Panc1 (cell line): ENCODE measurements at regions not wholly inside any gene's neighbourhood (a gene's known extent, or its start where the extent isn't known, plus 50 kb on each side); places are given as distances from the start of the nearest gene placed in this dataset.

Experiments used
- ATAC-seq: fragments of 200-7000 bp; cut with Tn5 transposase; 2 replicates; pipeline ENCODE4 v1.9.1; 2020; ENCODE audit warnings: mild to moderate bottlenecking, moderate library complexity
- BruUV-seq: library from RNA; stranded (reverse); fragments of 400-500 nt; replicated peaks from 2 replicates; lab custom pipeline; 2021; lab: Mats Ljungman, UMichigan
- CTCF ChIA-PET: fragments of 300-600 bp; sonication (Branson Sonifier 250); formaldehyde crosslinking; loops from one replicate; lab custom pipeline; 2022; ENCODE audit warnings: antibody characterized with exemption; lab: Charles Lee
- POLR2A ChIA-PET: fragments of 300-600 bp; sonication (Branson Sonifier 250); formaldehyde crosslinking; loops from one replicate; lab custom pipeline; 2022; ENCODE audit warnings: antibody characterized with exemption; lab: Charles Lee
- DNase-seq: peaks from one replicate; pipeline ENCODE4 v3.0.0-alpha.2; 2010; ENCODE audit warnings: low read depth, low spot score
- H3K27ac ChIP-seq: 2 replicates; pipeline ENCODE4 v1.5.1; 2011; ENCODE audit warnings: mild to moderate bottlenecking, low read length, inconsistent platforms
- H3K27me3 ChIP-seq: fragments of 200-500 bp; sonication (Bioruptor generic); 2 replicates; pipeline ENCODE4 v1.6.0; 2014; ENCODE audit warnings: low read length, inconsistent platforms; ENCODE audit not compliant: control insufficient read depth, insufficient read depth
- H3K36me3 ChIP-seq: fragments of 200-500 bp; sonication (Bioruptor generic); 2 replicates; pipeline ENCODE4 v1.5.1; 2014; ENCODE audit warnings: inconsistent platforms, mild to moderate bottlenecking, low read length, moderate library complexity; ENCODE audit not compliant: control insufficient read depth, insufficient read depth
- H3K4me1 ChIP-seq: 2 replicates; pipeline ENCODE4 v1.5.1; 2011; ENCODE audit warnings: inconsistent platforms, mild to moderate bottlenecking, low read length, moderate library complexity; ENCODE audit not compliant: control insufficient read depth, insufficient read depth
- H3K4me3 ChIP-seq, 2 experiments: 2 replicates each; pipeline ENCODE4 v1.5.1; 2011 to 2012; ENCODE audit warnings: low read depth in 2 of 2, low read length in 2 of 2, mild to moderate bottlenecking in 2 of 2, inconsistent platforms in 1 of 2, moderate library complexity in 1 of 2
- H3K9me3 ChIP-seq: fragments of 200-500 bp; sonication (Bioruptor generic); 2 replicates; pipeline ENCODE4 v1.5.1; 2014; ENCODE audit warnings: low read depth, mild to moderate bottlenecking, inconsistent platforms, low read length, moderate library complexity; ENCODE audit not compliant: control insufficient read depth, insufficient read depth
- POLR2AphosphoS5 ChIP-seq: IDR thresholded peaks from 2 replicates; pipeline ENCODE4 v1.6.1; 2012; ENCODE audit warnings: mild to moderate bottlenecking, low read depth, low read length, moderate library complexity
- SIN3A ChIP-seq: IDR thresholded peaks from 2 replicates; pipeline ENCODE4 v1.6.1; 2012; ENCODE audit warnings: low read depth, mild to moderate bottlenecking, low read length, moderate library complexity, borderline replicate concordance; ENCODE audit not compliant: insufficient read depth
- TCF7L2 ChIP-seq: IDR thresholded peaks from 2 replicates; pipeline ENCODE4 v1.6.1; 2011; ENCODE audit warnings: mild to moderate bottlenecking, low read depth, low read length, inconsistent platforms
- in situ Hi-C: cut with HindIII; loops from 2 replicates; pipeline ENCODE4 v1.10.0; 2016; ENCODE audit warnings: low sequenced_read_pairs, low pct_unique_long_range_greater_than_20kb
- intact Hi-C: fragments of 100-400 bp; cut with micrococcal nuclease; formaldehyde crosslinking; loops from one replicate; pipeline ENCODE4 v1.10.0; 2022; ENCODE audit not compliant: unreplicated experiment
- TF ChIP-seq, protein P1 (sequence below), 2 experiments: IDR thresholded peaks; 2 replicates each; pipeline ENCODE4 v1.6.1; 2011 to 2012; ENCODE audit warnings: low read depth in 2 of 2, control low read depth in 1 of 2, low read length in 1 of 2, mild to moderate bottlenecking in 1 of 2, moderate library complexity in 1 of 2; ENCODE audit not compliant: insufficient read depth in 1 of 2
- TF ChIP-seq, protein P2 (sequence below): fragments of 450-650 bp; IDR thresholded peaks from 2 replicates; pipeline ENCODE4 v1.5.1; 2017; ENCODE audit warnings: mild to moderate bottlenecking

DNA sequence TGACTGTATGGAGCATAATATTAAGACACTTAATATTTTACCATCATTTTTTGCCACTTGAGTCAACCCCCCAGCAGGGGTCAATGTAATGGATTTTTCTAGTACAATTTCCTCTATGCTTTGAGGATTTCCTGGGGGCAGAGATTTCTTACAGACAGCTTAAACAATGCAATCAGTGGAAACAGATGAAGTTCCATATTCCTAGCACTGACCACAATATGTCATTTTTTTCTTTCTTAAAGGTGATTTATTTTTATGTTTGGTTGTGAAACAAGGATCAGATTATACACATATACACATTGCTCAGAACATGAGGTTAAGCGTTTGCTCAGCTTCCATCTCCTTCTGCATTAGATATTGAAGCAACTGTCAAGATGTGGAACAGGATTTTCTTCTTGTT is 82.0 kb upstream of the ID4 start:
- H3K9me3 ChIP-seq = no peaks in the 10 kb centered on the region
- ChIA-PET CTCF (no interaction called here), POLR2A (no interaction called here)

DNA sequence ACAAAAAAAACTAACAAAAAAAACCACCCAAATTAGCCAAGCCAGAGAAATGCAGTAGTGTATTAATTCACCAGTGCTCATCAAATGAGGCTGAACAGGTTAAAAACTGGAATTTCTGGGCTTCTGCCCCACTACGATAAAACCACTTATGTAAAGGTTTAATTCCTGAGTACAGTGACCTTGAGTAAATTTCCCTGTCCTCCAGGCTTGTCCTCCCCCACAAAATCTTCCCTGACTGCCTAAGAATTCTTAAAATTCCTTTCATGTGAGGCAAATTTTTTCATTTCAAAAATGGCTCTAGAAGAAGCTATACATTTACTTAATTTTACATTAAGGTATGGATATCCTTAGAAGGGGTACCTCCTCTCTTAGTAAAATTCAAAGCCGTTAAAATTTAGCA is 80.1 kb upstream of the ID4 start:
- ATAC-seq (no peak), DNase-seq (no peak)
- no TSS peak for BruUV-seq
- TF ChIP-seq POLR2AphosphoS5 (no peak), TCF7L2 (no peak), SIN3A (no peak)
- TF ChIP-seq, protein P1, sequence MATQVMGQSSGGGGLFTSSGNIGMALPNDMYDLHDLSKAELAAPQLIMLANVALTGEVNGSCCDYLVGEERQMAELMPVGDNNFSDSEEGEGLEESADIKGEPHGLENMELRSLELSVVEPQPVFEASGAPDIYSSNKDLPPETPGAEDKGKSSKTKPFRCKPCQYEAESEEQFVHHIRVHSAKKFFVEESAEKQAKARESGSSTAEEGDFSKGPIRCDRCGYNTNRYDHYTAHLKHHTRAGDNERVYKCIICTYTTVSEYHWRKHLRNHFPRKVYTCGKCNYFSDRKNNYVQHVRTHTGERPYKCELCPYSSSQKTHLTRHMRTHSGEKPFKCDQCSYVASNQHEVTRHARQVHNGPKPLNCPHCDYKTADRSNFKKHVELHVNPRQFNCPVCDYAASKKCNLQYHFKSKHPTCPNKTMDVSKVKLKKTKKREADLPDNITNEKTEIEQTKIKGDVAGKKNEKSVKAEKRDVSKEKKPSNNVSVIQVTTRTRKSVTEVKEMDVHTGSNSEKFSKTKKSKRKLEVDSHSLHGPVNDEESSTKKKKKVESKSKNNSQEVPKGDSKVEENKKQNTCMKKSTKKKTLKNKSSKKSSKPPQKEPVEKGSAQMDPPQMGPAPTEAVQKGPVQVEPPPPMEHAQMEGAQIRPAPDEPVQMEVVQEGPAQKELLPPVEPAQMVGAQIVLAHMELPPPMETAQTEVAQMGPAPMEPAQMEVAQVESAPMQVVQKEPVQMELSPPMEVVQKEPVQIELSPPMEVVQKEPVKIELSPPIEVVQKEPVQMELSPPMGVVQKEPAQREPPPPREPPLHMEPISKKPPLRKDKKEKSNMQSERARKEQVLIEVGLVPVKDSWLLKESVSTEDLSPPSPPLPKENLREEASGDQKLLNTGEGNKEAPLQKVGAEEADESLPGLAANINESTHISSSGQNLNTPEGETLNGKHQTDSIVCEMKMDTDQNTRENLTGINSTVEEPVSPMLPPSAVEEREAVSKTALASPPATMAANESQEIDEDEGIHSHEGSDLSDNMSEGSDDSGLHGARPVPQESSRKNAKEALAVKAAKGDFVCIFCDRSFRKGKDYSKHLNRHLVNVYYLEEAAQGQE (IDR thresholded peaks at IDR 0.05; ENCODE audit: insufficient read depth in 1 of 2, low read depth in 2 of 2, low read length in 1 of 2) = no peak
- TF ChIP-seq, protein P2, sequence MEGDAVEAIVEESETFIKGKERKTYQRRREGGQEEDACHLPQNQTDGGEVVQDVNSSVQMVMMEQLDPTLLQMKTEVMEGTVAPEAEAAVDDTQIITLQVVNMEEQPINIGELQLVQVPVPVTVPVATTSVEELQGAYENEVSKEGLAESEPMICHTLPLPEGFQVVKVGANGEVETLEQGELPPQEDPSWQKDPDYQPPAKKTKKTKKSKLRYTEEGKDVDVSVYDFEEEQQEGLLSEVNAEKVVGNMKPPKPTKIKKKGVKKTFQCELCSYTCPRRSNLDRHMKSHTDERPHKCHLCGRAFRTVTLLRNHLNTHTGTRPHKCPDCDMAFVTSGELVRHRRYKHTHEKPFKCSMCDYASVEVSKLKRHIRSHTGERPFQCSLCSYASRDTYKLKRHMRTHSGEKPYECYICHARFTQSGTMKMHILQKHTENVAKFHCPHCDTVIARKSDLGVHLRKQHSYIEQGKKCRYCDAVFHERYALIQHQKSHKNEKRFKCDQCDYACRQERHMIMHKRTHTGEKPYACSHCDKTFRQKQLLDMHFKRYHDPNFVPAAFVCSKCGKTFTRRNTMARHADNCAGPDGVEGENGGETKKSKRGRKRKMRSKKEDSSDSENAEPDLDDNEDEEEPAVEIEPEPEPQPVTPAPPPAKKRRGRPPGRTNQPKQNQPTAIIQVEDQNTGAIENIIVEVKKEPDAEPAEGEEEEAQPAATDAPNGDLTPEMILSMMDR = no peak
- in situ Hi-C loops = no loop called here
- Histone ChIP-seq H3K27ac (no peak overlapping the region), H3K36me3 (no peaks in the 10 kb centered on the region), H3K4me1 (no peaks in the 10 kb centered on the region), H3K9me3 (no peaks in the 10 kb centered on the region), H3K4me3 (no peak overlapping the region), H3K27me3 (no peaks in the 10 kb centered on the region)
- ChIA-PET CTCF (interaction anchor here (0.7 kb wide), 1 partner anchor 218 kb away, joined by 3 read pairs; no protein-coding TSS in a partner anchor), POLR2A (no interaction called here)
- intact Hi-C loops = no loop called here

More for the DNA sequence above, 82.0 kb upstream of the ID4 start:
- Histone ChIP-seq H3K27ac (no peak overlapping the region), H3K4me1 (no peaks in the 10 kb centered on the region), H3K4me3 (no peak overlapping the region), H3K27me3 (no peaks in the 10 kb centered on the region), H3K36me3 (no peaks in the 10 kb centered on the region)
- intact Hi-C loops (no loop called here), in situ Hi-C loops (no loop called here)
- TF ChIP-seq, protein P2 = no peak
- TF ChIP-seq TCF7L2 = no peak
- TF ChIP-seq POLR2AphosphoS5 = no peak
- TF ChIP-seq, protein P1 (IDR thresholded peaks at IDR 0.05; ENCODE audit: insufficient read depth in 1 of 2, low read depth in 2 of 2, low read length in 1 of 2) = no peak
- DNase-seq (no peak), ATAC-seq (no peak)
- BruUV-seq = no TSS peak
